ENCODE measurements at regions not wholly inside any gene's neighbourhood (a gene's known extent, or its start where the extent isn't known, plus 50 kb on each side); places are given as distances from the start of the nearest gene placed in this dataset.

DNA sequence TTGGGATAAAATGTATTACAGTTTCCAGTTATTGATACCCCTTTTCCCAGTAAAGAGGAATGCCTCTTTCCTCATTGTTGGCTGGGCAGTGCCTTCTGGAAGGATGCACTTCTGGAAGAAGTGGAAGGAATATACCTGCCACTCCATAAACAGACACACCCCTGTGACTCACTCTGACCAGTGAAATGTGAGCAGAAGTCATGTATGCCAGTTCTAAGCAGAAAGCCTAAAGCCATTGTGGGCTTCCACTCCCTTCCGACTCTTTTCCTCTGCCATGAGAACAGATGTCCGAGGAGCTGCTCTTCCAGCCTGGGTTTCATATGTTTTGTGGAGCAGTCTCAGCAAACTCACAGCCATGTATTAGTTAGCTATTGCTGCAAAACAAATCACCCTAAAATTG is 166.1 kb upstream of the SERP2 start:
- Mint-ChIP-seq H3K9me3 (peaks cover 0 to 8% (median 3%) of the 10 kb centered on the region in 7 donors), H3K4me3 (no peak overlapping the region), H3K4me1 (peaks cover 4% of the 10 kb centered on the region), H3K36me3 (no peaks in the 10 kb centered on the region), H3K27me3 (ENCODE audit: low read depth in 3 of 3) (peaks cover 0 to 2% (median 2%) of the 10 kb centered on the region in 3 donors), H3K27ac (peak overlapping the region in 1 of 7 donors; percentile 48)
- no peaks in the 10 kb centered on the region for H3K36me3 ChIP-seq (replicated peaks in 1 of 2; ENCODE audit: control insufficient read depth in 1 of 2, insufficient read depth in 2 of 2, low read length in 2 of 2)
- H3K9me3 ChIP-seq (replicated peaks in 1 of 2; ENCODE audit: control insufficient read depth in 1 of 2, insufficient read depth in 1 of 2, low read length in 2 of 2) = peaks cover 3 to 4% of the 10 kb centered on the region in 2 donors
- H4K20me1 ChIP-seq (ENCODE audit: insufficient read depth, low read length) = no peaks in the 10 kb centered on the region
- no peak for DNase-seq
- TF ChIP-seq, protein P1, sequence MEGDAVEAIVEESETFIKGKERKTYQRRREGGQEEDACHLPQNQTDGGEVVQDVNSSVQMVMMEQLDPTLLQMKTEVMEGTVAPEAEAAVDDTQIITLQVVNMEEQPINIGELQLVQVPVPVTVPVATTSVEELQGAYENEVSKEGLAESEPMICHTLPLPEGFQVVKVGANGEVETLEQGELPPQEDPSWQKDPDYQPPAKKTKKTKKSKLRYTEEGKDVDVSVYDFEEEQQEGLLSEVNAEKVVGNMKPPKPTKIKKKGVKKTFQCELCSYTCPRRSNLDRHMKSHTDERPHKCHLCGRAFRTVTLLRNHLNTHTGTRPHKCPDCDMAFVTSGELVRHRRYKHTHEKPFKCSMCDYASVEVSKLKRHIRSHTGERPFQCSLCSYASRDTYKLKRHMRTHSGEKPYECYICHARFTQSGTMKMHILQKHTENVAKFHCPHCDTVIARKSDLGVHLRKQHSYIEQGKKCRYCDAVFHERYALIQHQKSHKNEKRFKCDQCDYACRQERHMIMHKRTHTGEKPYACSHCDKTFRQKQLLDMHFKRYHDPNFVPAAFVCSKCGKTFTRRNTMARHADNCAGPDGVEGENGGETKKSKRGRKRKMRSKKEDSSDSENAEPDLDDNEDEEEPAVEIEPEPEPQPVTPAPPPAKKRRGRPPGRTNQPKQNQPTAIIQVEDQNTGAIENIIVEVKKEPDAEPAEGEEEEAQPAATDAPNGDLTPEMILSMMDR (IDR thresholded peaks at IDR 0.05) = no peak
- no peak overlapping the region for H3K27ac ChIP-seq (ENCODE audit: low read depth in 1 of 2, low read length in 2 of 2)
- H2AFZ ChIP-seq (ENCODE audit: insufficient read depth, low read depth, low read length, poor library complexity, severe bottlenecking) = no peak overlapping the region
- H3K4me3 ChIP-seq (replicated peaks in 1 of 3; ENCODE audit: low read depth in 2 of 3, low read length in 3 of 3) = no peak overlapping the region
- H3K4me1 ChIP-seq (ENCODE audit: control insufficient read depth in 1 of 2, insufficient read depth in 2 of 2, low read length in 2 of 2) = no peaks in the 10 kb centered on the region
- no peak overlapping the region for H3K9ac ChIP-seq (ENCODE audit: insufficient read depth, low read length, poor library complexity, severe bottlenecking)
- H3K27me3 ChIP-seq (ENCODE audit: control insufficient read depth in 2 of 2, insufficient read depth in 2 of 2, low read length in 2 of 2) = no peaks in the 10 kb centered on the region
- H3K4me2 ChIP-seq (replicated peaks; ENCODE audit: extremely low read depth, low read length, poor library complexity, severe bottlenecking) = no peak overlapping the region
- intact Hi-C loops (cut with micrococcal nuclease) = no loop called here
- WGBS (ENCODE audit: insufficient coverage) = 83% methylated on average over 2 of the region's 2 CpGs
- H3K79me2 ChIP-seq (ENCODE audit: insufficient read depth, low read length) = no peaks in the 10 kb centered on the region

DNA sequence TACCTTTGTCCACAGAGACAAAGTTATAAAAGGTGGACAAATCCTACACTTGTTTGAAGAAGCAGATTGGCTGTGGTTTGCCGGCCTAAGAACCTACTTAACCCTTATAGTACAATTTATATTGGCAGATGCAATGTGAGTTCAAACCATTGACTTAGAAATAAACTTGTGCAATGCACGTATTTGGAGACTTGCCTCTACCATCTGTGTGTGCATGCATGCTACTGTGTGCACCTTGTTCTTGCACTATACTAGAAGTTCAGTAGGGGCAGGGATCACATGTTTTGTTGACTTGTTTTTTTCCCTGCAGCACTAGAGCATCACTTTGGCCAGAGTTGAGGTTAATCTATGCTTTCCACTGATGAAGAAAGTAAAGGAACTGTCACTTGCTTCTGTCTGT is 163.1 kb upstream of the SERP2 start:
- H3K4me1 ChIP-seq (ENCODE audit: control insufficient read depth in 1 of 2, insufficient read depth in 2 of 2, low read length in 2 of 2) = no peaks in the 10 kb centered on the region
- no peak overlapping the region for H3K4me3 ChIP-seq (replicated peaks in 1 of 3; ENCODE audit: low read depth in 2 of 3, low read length in 3 of 3)
- no peak overlapping the region for H3K4me2 ChIP-seq (replicated peaks; ENCODE audit: extremely low read depth, low read length, poor library complexity, severe bottlenecking)
- peaks cover 4% of the 10 kb centered on the region for H3K4me1 Mint-ChIP-seq
- DNase-seq = no peak
- peaks cover 3 to 4% of the 10 kb centered on the region in 2 donors for H3K9me3 ChIP-seq (replicated peaks in 1 of 2; ENCODE audit: control insufficient read depth in 1 of 2, insufficient read depth in 1 of 2, low read length in 2 of 2)
- no peaks in the 10 kb centered on the region for H4K20me1 ChIP-seq (ENCODE audit: insufficient read depth, low read length)
- no peaks in the 10 kb centered on the region for H3K27me3 ChIP-seq (ENCODE audit: control insufficient read depth in 2 of 2, insufficient read depth in 2 of 2, low read length in 2 of 2)
- no peaks in the 10 kb centered on the region for H3K79me2 ChIP-seq (ENCODE audit: insufficient read depth, low read length)
- whole genome bisulfite sequencing (ENCODE audit: insufficient coverage) = 80% methylated on average over 1 of the region's 2 CpGs
- H3K9me3 Mint-ChIP-seq = peaks cover 0 to 8% (median 3%) of the 10 kb centered on the region in 7 donors
- TF ChIP-seq, protein P1 (IDR thresholded peaks at IDR 0.05) = no peak
- no peak overlapping the region for H3K4me3 Mint-ChIP-seq
- intact Hi-C loops (cut with micrococcal nuclease) = no loop called here
- H3K27me3 Mint-ChIP-seq (ENCODE audit: low read depth in 3 of 3) = peaks cover 0 to 3% (median 2%) of the 10 kb centered on the region in 3 donors
- H3K36me3 Mint-ChIP-seq = no peaks in the 10 kb centered on the region
- no peaks in the 10 kb centered on the region for H3K36me3 ChIP-seq (replicated peaks in 1 of 2; ENCODE audit: control insufficient read depth in 1 of 2, insufficient read depth in 2 of 2, low read length in 2 of 2)
- H3K27ac ChIP-seq (ENCODE audit: low read depth in 1 of 2, low read length in 2 of 2) = no peak overlapping the region
- H3K27ac Mint-ChIP-seq = no peak overlapping the region
- H2AFZ ChIP-seq (ENCODE audit: insufficient read depth, low read depth, low read length, poor library complexity, severe bottlenecking) = no peak overlapping the region
- no peak overlapping the region for H3K9ac ChIP-seq (ENCODE audit: insufficient read depth, low read length, poor library complexity, severe bottlenecking)
